ENCODE measurements at regions not wholly inside any gene's neighbourhood (a gene's known extent, or its start where the extent isn't known, plus 50 kb on each side); places are given as distances from the start of the nearest gene placed in this dataset.

GRCh38 chr2:67783026-67783425 lies 279.8 kb downstream of the C1D start:
- Histone ChIP-seq H3K36me3 (ENCODE audit: insufficient read depth, low read length, poor library complexity, severe bottlenecking) (no peaks in the 10 kb centered on the region), H3K4me3 (ENCODE audit: low read depth, low read length, poor library complexity, severe bottlenecking) (no peak overlapping the region), H3K27ac (ENCODE audit: low read depth, low read length, poor library complexity, severe bottlenecking) (no peak overlapping the region), H3K9me3 (ENCODE audit: low read depth, low read length, poor library complexity, severe bottlenecking) (no peaks in the 10 kb centered on the region), H3K4me1 (ENCODE audit: insufficient read depth, low read length, poor library complexity, severe bottlenecking) (no peaks in the 10 kb centered on the region), H3K27me3 (replicated peaks; ENCODE audit: insufficient read depth, low read depth, low read length, poor library complexity) (no peaks in the 10 kb centered on the region)
- ChIA-PET POLR2A (ENCODE audit: low non-redundant PET) (no interaction called here), CTCF (no interaction called here)
- intact Hi-C loops (cut with micrococcal nuclease; ENCODE audit: unreplicated experiment) = no loop called here
- BruUV-seq (replicated peaks) = no TSS peak
- TF ChIP-seq EZH2 (IDR thresholded peaks at IDR 0.05; ENCODE audit: borderline replicate concordance, low read depth, low read length, poor library complexity, severe bottlenecking) (no peak), CTCF (conservative IDR thresholded peaks at IDR 0.05; ENCODE audit: low read depth, low read length) (no peak)
- DNase-seq (ENCODE audit: low spot score) = no peak

- BruUV-seq (replicated peaks) = no TSS peak
Measured at GRCh38 chr2:67790622-67791021, 272.2 kb downstream of the C1D start.

GRCh38 chr2:67792191-67792590 lies 270.6 kb downstream of the C1D start:
- Histone ChIP-seq H3K36me3 (ENCODE audit: insufficient read depth, low read length, poor library complexity, severe bottlenecking) (no peaks in the 10 kb centered on the region), H3K9me3 (ENCODE audit: low read depth, low read length, poor library complexity, severe bottlenecking) (no peaks in the 10 kb centered on the region), H3K27me3 (replicated peaks; ENCODE audit: insufficient read depth, low read depth, low read length, poor library complexity) (no peaks in the 10 kb centered on the region), H3K27ac (ENCODE audit: low read depth, low read length, poor library complexity, severe bottlenecking) (no peak overlapping the region), H3K4me1 (ENCODE audit: insufficient read depth, low read length, poor library complexity, severe bottlenecking) (peaks cover 2% of the 10 kb centered on the region), H3K4me3 (ENCODE audit: low read depth, low read length, poor library complexity, severe bottlenecking) (no peak overlapping the region)
- CTCF ChIA-PET = no interaction called here
- TF ChIP-seq CTCF (conservative IDR thresholded peaks at IDR 0.05; ENCODE audit: low read depth, low read length) (no peak), EZH2 (IDR thresholded peaks at IDR 0.05; ENCODE audit: borderline replicate concordance, low read depth, low read length, poor library complexity, severe bottlenecking) (no peak)
- POLR2A ChIA-PET (ENCODE audit: low non-redundant PET) = no interaction called here
- no TSS peak for BruUV-seq (replicated peaks)
- intact Hi-C loops (cut with micrococcal nuclease; ENCODE audit: unreplicated experiment) = no loop called here
- no peak for DNase-seq (ENCODE audit: low spot score)

More at GRCh38 chr2:67790622-67791021, 272.2 kb downstream of the C1D start:
- no peaks in the 10 kb centered on the region for H3K9me3 ChIP-seq (ENCODE audit: low read depth, low read length, poor library complexity, severe bottlenecking)
- ChIA-PET CTCF (no interaction called here), POLR2A (ENCODE audit: low non-redundant PET) (no interaction called here)
- no peaks in the 10 kb centered on the region for H3K27me3 ChIP-seq (replicated peaks; ENCODE audit: insufficient read depth, low read depth, low read length, poor library complexity)
- H3K4me1 ChIP-seq (ENCODE audit: insufficient read depth, low read length, poor library complexity, severe bottlenecking) = no peaks in the 10 kb centered on the region
- intact Hi-C loops (cut with micrococcal nuclease; ENCODE audit: unreplicated experiment) = no loop called here
- no peak for DNase-seq (ENCODE audit: low spot score)
- H3K4me3 ChIP-seq (ENCODE audit: low read depth, low read length, poor library complexity, severe bottlenecking) = no peak overlapping the region
- no peaks in the 10 kb centered on the region for H3K36me3 ChIP-seq (ENCODE audit: insufficient read depth, low read length, poor library complexity, severe bottlenecking)
- H3K27ac ChIP-seq (ENCODE audit: low read depth, low read length, poor library complexity, severe bottlenecking) = no peak overlapping the region
- TF ChIP-seq CTCF (conservative IDR thresholded peaks at IDR 0.05; ENCODE audit: low read depth, low read length) (no peak), EZH2 (IDR thresholded peaks at IDR 0.05; ENCODE audit: borderline replicate concordance, low read depth, low read length, poor library complexity, severe bottlenecking) (no peak)
